Suprapubic skin (tissue), 3 donors: ENCODE measurements at regions not wholly inside any gene's neighbourhood (a gene's known extent, or its start where the extent isn't known, plus 50 kb on each side); places are given as distances from the start of the nearest gene placed in this dataset.

Experiments used
- CTCF ChIP-seq, 2 donors: fragments of 200-600 bp in 1 of 2; fragments of 450-650 bp in 1 of 2; sonication (generic) in 1 of 2; IDR thresholded peaks; one replicate each; pipeline ENCODE4 v1.5.1; 2016 to 2019; ENCODE audit warnings: antibody characterized with exemption in 2 of 2, mild to moderate bottlenecking in 1 of 2, moderate library complexity in 1 of 2
- EP300 ChIP-seq: sonication (generic); formaldehyde crosslinking; IDR thresholded peaks from one replicate; pipeline ENCODE4 v1.6.1; 2017; ENCODE audit warnings: antibody characterized with exemption

GRCh38 chr2:150832686-150833085, 345.2 kb upstream of the RND3 start:
- TF ChIP-seq CTCF (IDR thresholded peaks at IDR 0.05) = no peak
- TF ChIP-seq EP300 = no peak
